Body of pancreas (tissue), 4 donors: ENCODE measurements at regions not wholly inside any gene's neighbourhood (a gene's known extent, or its start where the extent isn't known, plus 50 kb on each side); places are given as distances from the start of the nearest gene placed in this dataset.
A peak's percentile ranks its signal among the peaks of the same experiment; 100 is the strongest.
"Not testable (repeated sequence)": the region's sequence is repeated elsewhere in the genome, so short reads cannot be mapped to it uniquely, and the experiment has no call there.

ENCODE experiments used
- ATAC-seq: fragments of 150-250 bp; one replicate; pipeline ENCODE4 v1.9.1; 2016
- DNase-seq, 4 donors: peaks; one replicate each; pipeline ENCODE4 v3.0.0-alpha.2; 2019
- H3K27ac ChIP-seq, 4 donors: fragments of 200-600 bp; sonication (generic); 1 replicate in 3 of 4; 2 replicates in 1 of 4; pipeline versions ENCODE4 v1.5.1 to v1.6.1; 2016 to 2019; ENCODE audit warnings: mild to moderate bottlenecking in 1 of 4, mixed read lengths in 1 of 4, moderate library complexity in 1 of 4
- H3K27me3 ChIP-seq, 2 donors: fragments of 200-600 bp; sonication (generic); one replicate each; pipeline ENCODE4 v1.6.0; 2016; ENCODE audit warnings: mild to moderate bottlenecking in 1 of 2
- H3K36me3 ChIP-seq, 2 donors: fragments of 200-600 bp; sonication (generic); replicated peaks in 1 of 2; 2 replicates each; pipeline ENCODE4 v1.5.1; 2016; ENCODE audit warnings: low read depth in 2 of 2; ENCODE audit not compliant: insufficient read depth in 1 of 2
- H3K4me1 ChIP-seq: fragments of 200-600 bp; sonication (generic); one replicate; pipeline ENCODE4 v1.6.0; 2016
- H3K4me3 ChIP-seq, 2 donors: fragments of 200-600 bp; sonication (generic); 1 replicate in 1 of 2; 2 replicates in 1 of 2; pipeline ENCODE4 v1.5.1; 2016 to 2019
- H3K9me3 ChIP-seq, 3 donors: fragments of 200-600 bp; sonication (generic); 1 replicate in 2 of 3; 2 replicates in 1 of 3; pipeline ENCODE4 v1.5.1; 2016
- POLR2A ChIP-seq, 3 donors: fragments of 450-650 bp; IDR thresholded peaks; one replicate each; pipeline ENCODE4 v1.6.1; 2016; ENCODE audit warnings: antibody characterized with exemption in 3 of 3, mild to moderate bottlenecking in 2 of 3
- WGBS, 2 donors: methylation state at CpG; one replicate each; pipeline ENCODE4 v1.1.5; 2017; 5-methylcytosine and 5-hydroxymethylcytosine counted together
- intact Hi-C: fragments of 100-400 bp; cut with DNase I; formaldehyde crosslinking; loops from one replicate; pipeline ENCODE4 v1.15.1; 2023
- TF ChIP-seq, protein P1 (sequence below), 7 experiments: fragments of 450-650 bp in 4 of 7; fragments of 200-600 bp in 3 of 7; sonication (generic) in 3 of 7; IDR thresholded peaks; one replicate each; pipeline ENCODE4 v1.5.1; 2016 to 2019; ENCODE audit warnings: antibody characterized with exemption in 7 of 7

DNA sequence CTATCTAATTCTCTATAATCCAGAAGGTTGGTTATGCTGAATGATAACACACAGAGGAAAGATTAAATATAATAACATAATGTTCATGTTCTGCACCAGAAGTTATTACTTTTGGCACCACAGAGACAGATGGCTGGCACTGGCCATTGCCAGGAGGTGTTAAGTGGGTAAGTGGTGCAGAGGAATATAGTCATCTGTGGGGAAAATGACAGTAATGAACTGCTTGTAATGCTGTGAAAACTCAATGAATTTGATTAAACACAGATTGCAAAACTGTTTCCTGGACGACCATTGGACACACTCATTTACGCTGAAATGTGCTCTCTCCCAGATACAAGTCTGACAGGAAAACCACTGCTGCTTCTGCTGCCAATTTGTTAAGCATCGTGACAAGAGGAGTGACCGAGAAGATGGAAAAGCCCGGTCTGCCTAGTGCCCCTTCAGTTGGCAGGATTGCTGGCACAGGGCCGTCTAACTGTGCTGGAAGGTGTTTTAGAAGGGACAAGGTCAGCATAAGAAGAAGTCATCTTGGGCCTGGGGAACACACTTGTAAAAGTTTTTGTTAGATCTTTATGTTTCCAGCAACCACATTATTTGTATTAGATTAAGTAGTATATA, 567.4 kb downstream of the CBLN4 start:
- Histone ChIP-seq H3K4me1 (no peaks in the 10 kb centered on the region), H3K9me3 (no peaks in the 10 kb centered on the region), H3K27me3 (no peaks in the 10 kb centered on the region), H3K27ac (no peak overlapping the region), H3K4me3 (no peak overlapping the region), H3K36me3 (no peaks in the 10 kb centered on the region)
- TF ChIP-seq POLR2A (IDR thresholded peaks at IDR 0.05), result no peak
- TF ChIP-seq, protein P1, sequence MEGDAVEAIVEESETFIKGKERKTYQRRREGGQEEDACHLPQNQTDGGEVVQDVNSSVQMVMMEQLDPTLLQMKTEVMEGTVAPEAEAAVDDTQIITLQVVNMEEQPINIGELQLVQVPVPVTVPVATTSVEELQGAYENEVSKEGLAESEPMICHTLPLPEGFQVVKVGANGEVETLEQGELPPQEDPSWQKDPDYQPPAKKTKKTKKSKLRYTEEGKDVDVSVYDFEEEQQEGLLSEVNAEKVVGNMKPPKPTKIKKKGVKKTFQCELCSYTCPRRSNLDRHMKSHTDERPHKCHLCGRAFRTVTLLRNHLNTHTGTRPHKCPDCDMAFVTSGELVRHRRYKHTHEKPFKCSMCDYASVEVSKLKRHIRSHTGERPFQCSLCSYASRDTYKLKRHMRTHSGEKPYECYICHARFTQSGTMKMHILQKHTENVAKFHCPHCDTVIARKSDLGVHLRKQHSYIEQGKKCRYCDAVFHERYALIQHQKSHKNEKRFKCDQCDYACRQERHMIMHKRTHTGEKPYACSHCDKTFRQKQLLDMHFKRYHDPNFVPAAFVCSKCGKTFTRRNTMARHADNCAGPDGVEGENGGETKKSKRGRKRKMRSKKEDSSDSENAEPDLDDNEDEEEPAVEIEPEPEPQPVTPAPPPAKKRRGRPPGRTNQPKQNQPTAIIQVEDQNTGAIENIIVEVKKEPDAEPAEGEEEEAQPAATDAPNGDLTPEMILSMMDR (IDR thresholded peaks at IDR 0.05), result no peak
- DNase-seq (peak in 1 of 4 donors; percentile 3), ATAC-seq (no peak)
- 55 to 65% methylated on average over 6 of the region's 6 CpGs for WGBS, 2 donors
- intact Hi-C loops, result no loop called here

DNA sequence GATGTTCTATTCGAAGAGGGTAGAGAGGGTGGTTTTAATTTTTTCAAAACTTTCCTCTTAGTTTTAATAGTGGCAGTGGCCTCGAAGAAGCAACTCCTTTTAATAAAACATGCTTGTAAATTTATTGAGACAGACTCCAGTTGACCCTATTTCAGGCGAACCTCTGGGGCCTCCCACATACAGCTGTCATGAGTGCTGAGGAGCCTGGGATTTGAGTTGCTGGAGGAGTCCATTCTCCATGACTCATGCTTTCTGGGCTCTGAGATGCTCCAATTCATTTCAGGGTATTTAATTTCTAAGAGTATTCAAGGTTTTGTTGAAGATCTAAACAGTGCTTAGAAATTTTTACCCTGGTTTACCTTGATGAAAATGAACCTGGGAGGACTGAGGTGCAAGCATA, 580.4 kb downstream of the CBLN4 start:
- DNase-seq (peak in 1 of 4 donors; percentile 24), ATAC-seq (no peak)
- Histone ChIP-seq H3K9me3 (no peaks in the 10 kb centered on the region), H3K36me3 (no peaks in the 10 kb centered on the region), H3K4me3 (no peak overlapping the region), H3K27me3 (no peaks in the 10 kb centered on the region), H3K4me1 (no peaks in the 10 kb centered on the region), H3K27ac (no peak overlapping the region)
- TF ChIP-seq, protein P1 (IDR thresholded peaks at IDR 0.05), result no peak
- no peak for TF ChIP-seq POLR2A (IDR thresholded peaks at IDR 0.05)
- 54 to 66% methylated on average over 3 of the region's 3 CpGs for WGBS, 2 donors
- intact Hi-C loops, result no loop called here

DNA sequence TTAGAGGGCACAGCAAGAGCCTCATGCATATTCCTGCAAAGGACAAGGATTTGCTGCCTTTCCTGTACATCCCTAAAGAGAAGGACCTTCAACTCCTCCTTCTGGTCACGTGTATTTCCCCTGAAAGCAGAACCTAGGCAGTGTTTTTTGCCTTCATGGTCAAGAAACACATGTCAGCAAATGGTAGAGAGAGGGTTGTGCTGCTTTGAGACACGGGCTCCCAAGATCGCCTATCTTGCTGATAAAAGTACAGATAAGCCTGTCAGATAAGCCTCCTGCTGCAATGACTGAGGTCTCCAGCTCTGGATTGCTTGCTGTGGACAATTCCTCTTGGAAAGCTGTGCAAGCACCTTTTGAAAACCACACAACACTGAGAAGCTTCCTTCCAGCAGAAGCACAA, 580.8 kb downstream of the CBLN4 start:
- Histone ChIP-seq H3K4me1 (no peaks in the 10 kb centered on the region), H3K36me3 (no peaks in the 10 kb centered on the region), H3K27me3 (no peaks in the 10 kb centered on the region), H3K27ac (no peak overlapping the region), H3K9me3 (no peaks in the 10 kb centered on the region), H3K4me3 (no peak overlapping the region)
- no peak for TF ChIP-seq POLR2A (IDR thresholded peaks at IDR 0.05)
- TF ChIP-seq, protein P1 (IDR thresholded peaks at IDR 0.05), result no peak
- DNase-seq (no peak), ATAC-seq (no peak)
- WGBS, 2 donors, result 11 to 27% methylated on average over 2 to 3 of the region's 3 CpGs
- intact Hi-C loops, result no loop called here

DNA sequence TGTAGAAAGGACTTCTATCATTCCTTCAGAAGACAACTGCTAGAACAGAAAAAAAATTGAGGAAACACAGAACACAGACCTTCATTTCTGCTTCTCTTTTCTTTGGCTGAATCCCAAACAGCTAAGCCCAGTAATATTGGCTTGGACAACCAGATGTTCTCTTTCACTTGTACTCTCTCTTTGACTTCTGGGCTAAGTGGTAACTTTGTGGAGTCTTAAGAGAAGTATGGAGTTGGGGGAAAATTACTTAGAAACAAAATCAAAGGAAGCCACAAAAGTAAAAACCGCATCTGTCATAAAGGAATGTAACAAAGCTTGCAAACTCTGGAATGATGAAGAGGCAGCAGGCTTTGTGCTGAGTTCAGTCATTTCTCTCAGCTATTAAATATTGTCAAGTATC, 587.5 kb downstream of the CBLN4 start:
- no peaks in the 10 kb centered on the region for H3K4me1 ChIP-seq
- no peaks in the 10 kb centered on the region for H3K36me3 ChIP-seq
- TF ChIP-seq POLR2A (IDR thresholded peaks at IDR 0.05), result no peak
- TF ChIP-seq, protein P1 (IDR thresholded peaks at IDR 0.05), result no peak
- H3K27me3 ChIP-seq, result no peaks in the 10 kb centered on the region
- H3K9me3 ChIP-seq, result no peaks in the 10 kb centered on the region
- DNase-seq (no peak), ATAC-seq (no peak)
- no peak overlapping the region for H3K27ac ChIP-seq
- intact Hi-C loops, result no loop called here
- no peak overlapping the region for H3K4me3 ChIP-seq
- 40 to 45% methylated on average over 1 of the region's 1 CpG for WGBS, 2 donors

DNA sequence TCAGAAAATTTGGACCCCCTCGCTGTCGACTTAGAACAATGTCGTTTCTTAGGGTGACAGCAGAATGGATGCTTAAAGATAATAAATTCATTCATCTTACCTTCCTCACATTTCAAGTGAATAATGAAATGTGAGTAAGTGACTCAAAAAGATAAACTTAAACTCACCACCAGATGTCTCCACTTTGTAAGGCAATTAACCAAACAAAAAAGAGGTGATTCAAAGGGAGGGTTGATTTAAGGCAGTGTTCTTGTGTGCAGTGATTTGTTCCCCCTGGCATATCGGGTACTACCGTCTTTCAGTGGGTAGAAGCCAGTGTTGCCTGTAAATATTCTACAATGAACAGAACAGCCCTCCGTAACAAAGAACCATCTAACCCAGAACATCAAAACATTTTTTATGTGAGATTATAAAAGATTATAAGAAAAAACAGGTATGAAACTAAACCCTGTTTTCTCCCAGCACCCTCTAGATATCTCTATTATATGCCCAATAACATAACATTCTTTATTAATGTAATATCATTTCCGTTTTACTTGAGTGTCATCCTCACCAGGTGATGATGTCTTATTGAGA, 589.7 kb downstream of the CBLN4 start:
- TF ChIP-seq, protein P1 (IDR thresholded peaks at IDR 0.05), result peak in 5 of 7 experiments; percentile 17 to 41 (median 30)
- no peak for TF ChIP-seq POLR2A (IDR thresholded peaks at IDR 0.05)
- H3K9me3 ChIP-seq, result no peaks in the 10 kb centered on the region
- H3K27me3 ChIP-seq, result no peaks in the 10 kb centered on the region
- H3K27ac ChIP-seq, result no peak overlapping the region
- no peaks in the 10 kb centered on the region for H3K4me1 ChIP-seq
- 27 to 31% methylated on average over 7 of the region's 7 CpGs for WGBS, 2 donors
- ATAC-seq, result no peak
- H3K4me3 ChIP-seq, result no peak overlapping the region
- intact Hi-C loops, result no loop called here
- no peaks in the 10 kb centered on the region for H3K36me3 ChIP-seq
- DNase-seq, result no peak

DNA sequence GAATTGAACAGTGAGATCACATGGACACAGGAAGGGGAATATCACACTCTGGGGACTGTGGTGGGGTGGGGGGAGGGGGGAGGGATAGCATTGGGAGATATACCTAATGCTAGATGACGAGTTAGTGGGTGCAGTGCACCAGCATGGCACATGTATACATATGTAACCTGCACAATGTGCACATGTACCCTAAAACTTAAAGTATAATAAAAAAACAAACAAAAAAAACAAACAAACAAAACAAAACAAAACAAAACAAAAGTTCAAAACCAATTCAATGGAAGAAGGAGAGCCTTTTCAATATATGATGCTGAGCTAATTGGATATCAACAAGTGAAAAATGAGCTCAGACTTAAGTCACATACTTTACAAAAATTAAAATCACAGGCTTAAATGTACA, 592.8 kb downstream of the CBLN4 start:
- DNase-seq, H3K27ac ChIP-seq, H3K9me3 ChIP-seq, intact Hi-C loops, ATAC-seq, H3K27me3 ChIP-seq, H3K4me1 ChIP-seq, H3K4me3 ChIP-seq, H3K36me3 ChIP-seq: not testable (repeated sequence)
- WGBS, 2 donors, result 57 to 83% methylated on average over 1 of the region's 1 CpG
